ENCODE measurements at regions not wholly inside any gene's neighbourhood (a gene's known extent, or its start where the extent isn't known, plus 50 kb on each side); places are given as distances from the start of the nearest gene placed in this dataset.
"Not testable (repeated sequence)": the region's sequence is repeated elsewhere in the genome, so short reads cannot be mapped to it uniquely, and the experiment has no call there.

- DNase-seq (ENCODE audit: low read depth in 2 of 2), result no peak
These were observed 121.2 kb downstream of the FSCB start for GRCh38 chr14:44385906-44386305.

GRCh38 chr14:44385296-44385695 lies 121.8 kb downstream of the FSCB start:
- not testable (repeated sequence) for DNase-seq (ENCODE audit: low read depth in 2 of 2)

- not testable (repeated sequence) for DNase-seq (ENCODE audit: low read depth in 2 of 2)
These were observed 122.3 kb downstream of the FSCB start for GRCh38 chr14:44384601-44385293.

GRCh38 chr14:44384093-44384492 lies 123.0 kb downstream of the FSCB start:
- no peak for DNase-seq (ENCODE audit: low read depth in 2 of 2)

GRCh38 chr14:44383636-44384035 lies 123.4 kb downstream of the FSCB start:
- no peak for DNase-seq (ENCODE audit: low read depth in 2 of 2)

- DNase-seq (ENCODE audit: low read depth in 2 of 2), result no peak
These were observed 127.6 kb downstream of the FSCB start for GRCh38 chr14:44379292-44379977.

GRCh38 chr14:44374906-44375305 lies 132.2 kb downstream of the FSCB start:
- no peak for DNase-seq (ENCODE audit: low read depth in 2 of 2)

- no peak for DNase-seq (ENCODE audit: low read depth in 2 of 2)
These were observed 134.1 kb downstream of the FSCB start for GRCh38 chr14:44372807-44373489.

- DNase-seq (ENCODE audit: low read depth in 2 of 2), result no peak
These were observed 134.9 kb downstream of the FSCB start for GRCh38 chr14:44372231-44372630.

GRCh38 chr14:44370727-44371126 lies 136.4 kb downstream of the FSCB start:
- no peak for DNase-seq (ENCODE audit: low read depth in 2 of 2)

- DNase-seq (ENCODE audit: low read depth in 2 of 2), result no peak
These were observed 137.5 kb downstream of the FSCB start for GRCh38 chr14:44369401-44370123.

GRCh38 chr14:44361083-44361482 lies 146.0 kb downstream of the FSCB start:
- no peak for DNase-seq (ENCODE audit: low read depth in 2 of 2)

GRCh38 chr14:44353805-44354204 lies 153.3 kb downstream of the FSCB start:
- DNase-seq (ENCODE audit: low read depth in 2 of 2), result no peak

GRCh38 chr14:44352201-44352600 lies 154.9 kb downstream of the FSCB start:
- DNase-seq (ENCODE audit: low read depth in 2 of 2), result no peak

- no peak for DNase-seq (ENCODE audit: low read depth in 2 of 2)
These were observed 159.8 kb downstream of the FSCB start for GRCh38 chr14:44347316-44347715.

GRCh38 chr14:44341116-44341515 lies 166.0 kb downstream of the FSCB start:
- no peak for DNase-seq (ENCODE audit: low read depth in 2 of 2)

- no peak for DNase-seq (ENCODE audit: low read depth in 2 of 2)
These were observed 167.2 kb downstream of the FSCB start for GRCh38 chr14:44339862-44340261.

- no peak for DNase-seq (ENCODE audit: low read depth in 2 of 2)
These were observed 167.9 kb downstream of the FSCB start for GRCh38 chr14:44339231-44339630.

GRCh38 chr14:44317441-44317746 lies 189.7 kb downstream of the FSCB start:
- DNase-seq (ENCODE audit: low read depth in 2 of 2), result no peak

GRCh38 chr14:44316647-44317440 lies 190.2 kb downstream of the FSCB start:
- peak; percentile 0 to 6 for DNase-seq (ENCODE audit: low read depth in 2 of 2)

- DNase-seq (ENCODE audit: low read depth in 2 of 2), result no peak
These were observed 197.8 kb downstream of the FSCB start for GRCh38 chr14:44309331-44309730.

- no peak for DNase-seq (ENCODE audit: low read depth in 2 of 2)
These were observed 206.2 kb downstream of the FSCB start for GRCh38 chr14:44300916-44301315.

Measured in stimulated activated CD4-positive, alpha-beta T cell treated with anti-CD3 and anti-CD28 coated beads, Interleukin-4, amount 100 ng/mL, for 48 hours (primary cell).